HG02610 (cell line): ENCODE measurements at regions not wholly inside any gene's neighbourhood (a gene's known extent, or its start where the extent isn't known, plus 50 kb on each side); places are given as distances from the start of the nearest gene placed in this dataset.
"Not testable (repeated sequence)": the region's sequence is repeated elsewhere in the genome, so short reads cannot be mapped to it uniquely, and the experiment has no call there.

Source experiments
- ATAC-seq: cut with Tn5 transposase; IDR thresholded peaks from one replicate; pipeline ENCODE4 v1.9.1; 2021; ENCODE audit warnings: mild to moderate bottlenecking, moderate library complexity; ENCODE audit not compliant: unreplicated experiment

GRCh38 chr12:88918161-88918560, 337.9 kb upstream of the KITLG start:
- no peak for ATAC-seq

GRCh38 chr12:88914967-88915366, 334.7 kb upstream of the KITLG start:
- no peak for ATAC-seq

GRCh38 chr12:88909510-88909909, 329.2 kb upstream of the KITLG start:
- no peak for ATAC-seq

GRCh38 chr12:88908345-88908744, 328.1 kb upstream of the KITLG start:
- no peak for ATAC-seq

- no peak for ATAC-seq
Measured at GRCh38 chr12:88904705-88905104, 324.4 kb upstream of the KITLG start.

GRCh38 chr12:88903333-88903732, 323.1 kb upstream of the KITLG start:
- no peak for ATAC-seq

- no peak for ATAC-seq
Measured at GRCh38 chr12:88897723-88898122, 317.5 kb upstream of the KITLG start.

GRCh38 chr12:88896958-88897357, 316.7 kb upstream of the KITLG start:
- no peak for ATAC-seq

GRCh38 chr12:88895634-88896033, 315.4 kb upstream of the KITLG start:
- ATAC-seq = no peak

GRCh38 chr12:88893801-88894200, 313.5 kb upstream of the KITLG start:
- no peak for ATAC-seq

GRCh38 chr12:88891434-88891833, 311.2 kb upstream of the KITLG start:
- ATAC-seq = not testable (repeated sequence)

GRCh38 chr12:88889326-88890110, 309.2 kb upstream of the KITLG start:
- no peak for ATAC-seq

- ATAC-seq = peak; percentile 84
Measured at GRCh38 chr12:88884600-88884999, 304.3 kb upstream of the KITLG start.

GRCh38 chr12:88882662-88883061, 302.4 kb upstream of the KITLG start:
- ATAC-seq = no peak

- no peak for ATAC-seq
Measured at GRCh38 chr12:88880051-88880450, 299.8 kb upstream of the KITLG start.

- no peak for ATAC-seq
Measured at GRCh38 chr12:88878295-88878694, 298.0 kb upstream of the KITLG start.

- no peak for ATAC-seq
Measured at GRCh38 chr12:88876857-88877256, 296.6 kb upstream of the KITLG start.

- ATAC-seq = no peak
Measured at GRCh38 chr12:88870000-88870737, 289.9 kb upstream of the KITLG start.

- ATAC-seq = no peak
Measured at GRCh38 chr12:88868050-88868449, 287.8 kb upstream of the KITLG start.

- no peak for ATAC-seq
Measured at GRCh38 chr12:88867510-88867909, 287.2 kb upstream of the KITLG start.

GRCh38 chr12:88866881-88867280, 286.6 kb upstream of the KITLG start:
- ATAC-seq = no peak

GRCh38 chr12:88865537-88865936, 285.3 kb upstream of the KITLG start:
- no peak for ATAC-seq
